Stomach (tissue), 8 donors: ENCODE measurements at regions not wholly inside any gene's neighbourhood (a gene's known extent, or its start where the extent isn't known, plus 50 kb on each side); places are given as distances from the start of the nearest gene placed in this dataset.

Source experiments
- DNase-seq, 2 donors: peaks; one replicate each; pipeline versions ENCODE4 v3.0.0 to v3.0.0-alpha.2; 2013 to 2019
- H3K27ac ChIP-seq, 5 donors: fragments of 200-600 bp in 4 of 5; sonication (generic) in 4 of 5; one replicate each; pipeline ENCODE4 v1.5.1; 2013 to 2019; ENCODE audit warnings: mild to moderate bottlenecking in 1 of 5, moderate library complexity in 1 of 5
- H3K27me3 ChIP-seq, 3 donors: fragments of 200-600 bp; sonication (generic); one replicate each; pipeline ENCODE4 v1.5.1; 2017 to 2019; ENCODE audit warnings: mixed run types in 1 of 3
- H3K36me3 ChIP-seq, 4 donors: fragments of 200-600 bp; sonication (generic); 1 replicate in 3 of 4; 2 replicates in 1 of 4; pipeline ENCODE4 v1.5.1; 2016 to 2019
- H3K4me1 ChIP-seq, 4 donors: fragments of 200-600 bp; sonication (generic); one replicate each; pipeline ENCODE4 v1.5.1; 2016 to 2019
- H3K4me3 ChIP-seq, 4 donors: fragments of 200-600 bp; sonication (generic) in 3 of 4; one replicate each; pipeline ENCODE4 v1.5.1; 2016 to 2019; ENCODE audit warnings: mild to moderate bottlenecking in 1 of 4
- H3K9me3 ChIP-seq, 4 donors: fragments of 200-600 bp; sonication (generic); one replicate each; pipeline ENCODE4 v1.5.1; 2016 to 2019
- CTCF ChIP-seq, 7 experiments: fragments of 450-650 bp in 4 of 7; fragments of 200-600 bp in 3 of 7; sonication (generic) in 3 of 7; IDR thresholded peaks; one replicate each; pipeline ENCODE4 v1.5.1; 2016 to 2019; ENCODE audit warnings: antibody characterized with exemption in 7 of 7, control low read depth in 2 of 7, mild to moderate bottlenecking in 1 of 7
- EP300 ChIP-seq: sonication (generic); formaldehyde crosslinking; IDR thresholded peaks from one replicate; pipeline ENCODE4 v1.6.1; 2017; ENCODE audit warnings: antibody characterized with exemption
- POLR2A ChIP-seq, 4 donors: fragments of 450-650 bp; IDR thresholded peaks; one replicate each; pipeline ENCODE4 v1.6.1; 2016; ENCODE audit warnings: antibody characterized with exemption in 4 of 4, control low read depth in 2 of 4, mild to moderate bottlenecking in 1 of 4, moderate library complexity in 1 of 4
- POLR2AphosphoS5 ChIP-seq, 3 donors: sonication (generic); formaldehyde crosslinking; IDR thresholded peaks; one replicate each; pipeline ENCODE4 v1.6.1; 2016; ENCODE audit warnings: antibody characterized with exemption in 3 of 3
- WGBS, 5 donors: extraction: QIAGEN DNeasy Blood & Tissue Kit in 3 of 5; methylation state at CpG; one replicate each; pipeline versions ENCODE4 v1.1.5 to v1.1.7; 2013 to 2018; 5-methylcytosine and 5-hydroxymethylcytosine counted together
- intact Hi-C: fragments of 100-400 bp; cut with DNase I; formaldehyde crosslinking; loops from one replicate; pipeline ENCODE4 v1.15.1; 2023; ENCODE audit warnings: low total_unique reads
- donor health status: healthy with polysubstance abuse.
- donor health status: Bipolar disorder and iron deficiency.
- donor health status: healthy.

DNA sequence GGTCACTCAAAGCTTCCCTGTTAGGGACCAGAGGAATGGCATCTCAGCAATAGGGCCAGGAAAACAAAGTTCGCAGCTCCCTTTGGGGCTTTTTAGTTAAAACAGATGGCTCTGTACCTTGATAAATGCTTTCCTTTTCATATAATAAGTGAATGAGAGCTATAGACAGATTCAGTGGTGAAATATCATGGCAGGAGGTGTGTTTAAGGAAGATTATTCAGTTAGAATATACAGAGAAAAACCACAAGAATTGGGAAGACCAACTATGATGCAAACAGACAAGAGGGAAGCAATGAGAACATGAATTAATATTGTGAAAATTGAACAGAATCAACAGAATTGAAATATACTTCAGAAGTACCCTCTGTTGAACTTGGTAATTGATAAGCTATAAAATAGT, 379.4 kb downstream of the PLPP3 start:
- H3K4me3 ChIP-seq: no peak overlapping the region
- no peak for TF ChIP-seq CTCF (IDR thresholded peaks at IDR 0.05)
- TF ChIP-seq EP300: no peak
- TF ChIP-seq POLR2A (IDR thresholded peaks at IDR 0.05): no peak
- no peak for TF ChIP-seq POLR2AphosphoS5 (IDR thresholded peaks at IDR 0.05)
- H3K27ac ChIP-seq: no peak overlapping the region
- intact Hi-C loops: no loop called here
- no peaks in the 10 kb centered on the region for H3K4me1 ChIP-seq
- no peaks in the 10 kb centered on the region for H3K27me3 ChIP-seq
- no peak for DNase-seq
- H3K9me3 ChIP-seq: no peaks in the 10 kb centered on the region
- no peaks in the 10 kb centered on the region for H3K36me3 ChIP-seq
- WGBS, 5 donors: 10 to 97% (median 81%) methylated on average over 1 of the region's 1 CpG

GRCh38 chr1:56199061-56199460, 380.3 kb downstream of the PLPP3 start:
- no peaks in the 10 kb centered on the region for H3K4me1 ChIP-seq
- WGBS, 5 donors: 69 to 92% (median 77%) methylated on average over 2 of the region's 2 CpGs
- intact Hi-C loops: no loop called here
- TF ChIP-seq POLR2AphosphoS5 (IDR thresholded peaks at IDR 0.05): no peak
- TF ChIP-seq POLR2A (IDR thresholded peaks at IDR 0.05): no peak
- TF ChIP-seq CTCF (IDR thresholded peaks at IDR 0.05): no peak
- no peak for TF ChIP-seq EP300
- H3K4me3 ChIP-seq: no peak overlapping the region
- H3K27ac ChIP-seq: no peak overlapping the region
- H3K9me3 ChIP-seq: no peaks in the 10 kb centered on the region
- H3K27me3 ChIP-seq: no peaks in the 10 kb centered on the region
- DNase-seq: no peak
- no peaks in the 10 kb centered on the region for H3K36me3 ChIP-seq

DNA sequence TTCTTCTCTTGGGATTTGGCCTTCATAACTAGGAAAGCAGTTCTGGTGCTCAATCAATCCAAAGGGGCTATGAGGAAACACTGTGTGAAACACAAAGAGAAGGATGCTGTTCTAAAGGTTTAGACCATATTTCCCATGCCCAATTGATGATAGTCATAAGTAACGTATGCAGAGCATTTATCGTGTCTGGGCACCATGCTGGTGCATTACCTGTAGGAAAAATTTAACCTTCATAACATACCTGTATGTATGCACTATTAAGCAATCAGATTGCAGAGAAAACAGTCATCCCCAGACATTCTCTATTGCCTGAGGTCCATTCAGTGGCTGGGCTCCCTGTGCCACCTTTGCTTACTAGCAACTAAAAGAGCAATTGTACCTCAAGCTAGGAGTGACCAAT, 381.4 kb downstream of the PLPP3 start:
- no peak overlapping the region for H3K27ac ChIP-seq
- WGBS, 5 donors: 68 to 99% (median 94%) methylated on average over 2 of the region's 2 CpGs
- no peak for DNase-seq
- no peaks in the 10 kb centered on the region for H3K9me3 ChIP-seq
- TF ChIP-seq CTCF (IDR thresholded peaks at IDR 0.05): no peak
- no peak for TF ChIP-seq POLR2A (IDR thresholded peaks at IDR 0.05)
- TF ChIP-seq EP300: no peak
- no peak for TF ChIP-seq POLR2AphosphoS5 (IDR thresholded peaks at IDR 0.05)
- H3K4me1 ChIP-seq: no peaks in the 10 kb centered on the region
- H3K27me3 ChIP-seq: no peaks in the 10 kb centered on the region
- H3K36me3 ChIP-seq: no peaks in the 10 kb centered on the region
- intact Hi-C loops: no loop called here
- H3K4me3 ChIP-seq: no peak overlapping the region

- no peaks in the 10 kb centered on the region for H3K4me1 ChIP-seq
- H3K27me3 ChIP-seq: no peaks in the 10 kb centered on the region
- no peaks in the 10 kb centered on the region for H3K36me3 ChIP-seq
- TF ChIP-seq CTCF (IDR thresholded peaks at IDR 0.05) (no peak), POLR2A (IDR thresholded peaks at IDR 0.05) (no peak)
- no peaks in the 10 kb centered on the region for H3K9me3 ChIP-seq
- H3K4me3 ChIP-seq: no peak overlapping the region
- no peak overlapping the region for H3K27ac ChIP-seq
- no peak for DNase-seq
- intact Hi-C loops: no loop called here
- 74 to 81% (median 80%) methylated on average over 2 of the region's 2 CpGs for WGBS, 5 donors
Observed at GRCh38 chr1:56196839-56197238, 382.5 kb downstream of the PLPP3 start.
